ENCODE measurements at regions not wholly inside any gene's neighbourhood (a gene's known extent, or its start where the extent isn't known, plus 50 kb on each side); places are given as distances from the start of the nearest gene placed in this dataset.

DNA sequence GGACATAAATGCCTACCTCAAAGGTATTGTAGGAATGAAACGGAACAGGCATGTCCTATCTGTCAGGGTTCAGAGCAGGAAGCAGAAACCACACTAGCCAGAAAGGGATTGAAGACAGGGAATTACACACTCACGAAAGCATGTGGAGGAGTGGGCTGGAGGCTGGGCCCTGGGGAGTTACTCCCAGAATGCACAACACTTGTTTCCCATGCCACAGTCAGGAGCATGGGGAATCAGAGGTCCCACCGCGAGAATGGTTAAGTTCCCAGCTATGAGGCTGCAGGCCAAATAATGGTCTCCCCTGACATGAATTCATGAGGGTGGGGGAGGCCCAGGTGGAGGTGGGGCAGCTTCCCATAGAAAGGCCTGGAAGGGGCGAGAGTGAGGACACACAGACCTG lies 212.7 kb downstream of the HERPUD2 start:
- TF ChIP-seq CTCF (IDR thresholded peaks at IDR 0.05) (no peak), POLR2A (IDR thresholded peaks at IDR 0.05) (no peak)
